Left ventricle myocardium inferior (tissue), 1 donor: ENCODE measurements at regions not wholly inside any gene's neighbourhood (a gene's known extent, or its start where the extent isn't known, plus 50 kb on each side); places are given as distances from the start of the nearest gene placed in this dataset.

ENCODE experiments used
- DNase-seq: peaks from one replicate; pipeline ENCODE4 v3.0.0-alpha.2; 2020
- H3K27ac ChIP-seq: fragments of 200-600 bp; replicated peaks from 2 replicates; pipeline ENCODE4 v1.8.0; 2021
- H3K27me3 ChIP-seq: fragments of 200-600 bp; 2 replicates; pipeline ENCODE4 v1.8.0; 2021; ENCODE audit warnings: low read depth
- H3K36me3 ChIP-seq: fragments of 200-600 bp; 2 replicates; pipeline ENCODE4 v1.8.0; 2021
- H3K4me1 ChIP-seq: fragments of 200-600 bp; 2 replicates; pipeline ENCODE4 v1.8.0; 2021
- H3K4me3 ChIP-seq: fragments of 200-600 bp; 2 replicates; pipeline ENCODE4 v1.8.0; 2021; ENCODE audit warnings: mild to moderate bottlenecking, moderate library complexity
- H3K9me3 ChIP-seq: fragments of 200-600 bp; replicated peaks from 2 replicates; pipeline ENCODE4 v1.8.0; 2021
- intact Hi-C: fragments of 100-400 bp; cut with micrococcal nuclease; formaldehyde crosslinking; loops from one replicate; pipeline ENCODE4 v1.11.0; 2022
- TF ChIP-seq, protein P1 (sequence below): fragments of 200-600 bp; IDR thresholded peaks from 2 replicates; pipeline ENCODE4 v1.8.0; 2021; ENCODE audit warnings: antibody characterized with exemption, mild to moderate bottlenecking, borderline replicate concordance
- donor health status: DM: no; HTN: yes; CAD: no; lungs with severe emphysema.

DNA sequence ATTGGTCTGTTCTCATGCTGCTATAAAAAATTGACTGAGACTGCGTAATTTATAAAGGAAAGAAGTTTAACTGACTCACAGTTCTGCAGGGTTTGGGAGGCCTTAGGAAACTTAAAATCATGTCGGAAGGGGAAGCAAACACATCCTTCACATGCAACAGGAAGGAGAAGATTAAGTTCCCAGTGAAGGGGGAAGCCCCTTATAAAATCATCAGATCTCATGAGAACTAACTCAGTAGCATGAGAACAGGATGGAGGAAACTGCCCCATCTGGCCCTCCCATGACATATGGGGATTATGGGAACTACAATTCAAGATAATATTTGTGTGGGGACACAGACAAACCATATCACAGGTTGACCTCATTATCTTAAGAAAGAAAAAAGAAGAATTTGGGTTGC, 134.5 kb downstream of the PPP1R3A start:
- intact Hi-C loops: no loop called here
- Histone ChIP-seq H3K4me1 (peaks cover 3% of the 10 kb centered on the region), H3K27ac (no peak overlapping the region), H3K9me3 (peaks cover 8% of the 10 kb centered on the region), H3K36me3 (no peaks in the 10 kb centered on the region), H3K27me3 (no peaks in the 10 kb centered on the region), H3K4me3 (no peak overlapping the region)
- DNase-seq: no peak
- TF ChIP-seq, protein P1, sequence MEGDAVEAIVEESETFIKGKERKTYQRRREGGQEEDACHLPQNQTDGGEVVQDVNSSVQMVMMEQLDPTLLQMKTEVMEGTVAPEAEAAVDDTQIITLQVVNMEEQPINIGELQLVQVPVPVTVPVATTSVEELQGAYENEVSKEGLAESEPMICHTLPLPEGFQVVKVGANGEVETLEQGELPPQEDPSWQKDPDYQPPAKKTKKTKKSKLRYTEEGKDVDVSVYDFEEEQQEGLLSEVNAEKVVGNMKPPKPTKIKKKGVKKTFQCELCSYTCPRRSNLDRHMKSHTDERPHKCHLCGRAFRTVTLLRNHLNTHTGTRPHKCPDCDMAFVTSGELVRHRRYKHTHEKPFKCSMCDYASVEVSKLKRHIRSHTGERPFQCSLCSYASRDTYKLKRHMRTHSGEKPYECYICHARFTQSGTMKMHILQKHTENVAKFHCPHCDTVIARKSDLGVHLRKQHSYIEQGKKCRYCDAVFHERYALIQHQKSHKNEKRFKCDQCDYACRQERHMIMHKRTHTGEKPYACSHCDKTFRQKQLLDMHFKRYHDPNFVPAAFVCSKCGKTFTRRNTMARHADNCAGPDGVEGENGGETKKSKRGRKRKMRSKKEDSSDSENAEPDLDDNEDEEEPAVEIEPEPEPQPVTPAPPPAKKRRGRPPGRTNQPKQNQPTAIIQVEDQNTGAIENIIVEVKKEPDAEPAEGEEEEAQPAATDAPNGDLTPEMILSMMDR: no peak

- DNase-seq: no peak
Measured at GRCh38 chr7:113783403-113783802, 135.4 kb downstream of the PPP1R3A start.

DNA sequence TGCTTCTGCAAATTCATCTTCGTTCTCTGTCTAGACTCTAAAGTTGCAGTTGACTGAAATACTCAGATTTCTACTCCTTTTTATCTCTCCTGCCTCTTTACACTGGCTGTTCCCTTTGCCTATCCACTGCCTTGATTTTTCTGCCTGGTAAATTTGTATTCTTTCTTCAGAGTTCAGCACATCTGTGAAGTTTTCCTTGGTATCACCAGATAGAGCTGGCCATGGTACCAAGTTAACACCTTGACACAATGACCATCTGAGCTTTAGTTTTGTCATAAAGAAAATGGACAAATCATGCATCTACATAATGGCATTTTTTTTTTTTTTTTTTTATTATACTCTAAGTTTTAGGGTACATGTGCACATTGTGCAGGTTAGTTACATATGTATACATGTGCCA, 143.0 kb downstream of the PPP1R3A start:
- TF ChIP-seq, protein P1: no peak
- Histone ChIP-seq H3K27me3 (no peaks in the 10 kb centered on the region), H3K36me3 (no peaks in the 10 kb centered on the region), H3K4me1 (peaks cover 15% of the 10 kb centered on the region), H3K9me3 (no peaks in the 10 kb centered on the region), H3K4me3 (no peak overlapping the region), H3K27ac (no peak overlapping the region)
- intact Hi-C loops: no loop called here
- no peak for DNase-seq

More at GRCh38 chr7:113783403-113783802, 135.4 kb downstream of the PPP1R3A start:
- Histone ChIP-seq H3K9me3 (peaks cover 8% of the 10 kb centered on the region), H3K4me3 (no peak overlapping the region), H3K27ac (no peak overlapping the region), H3K27me3 (no peaks in the 10 kb centered on the region), H3K36me3 (no peaks in the 10 kb centered on the region), H3K4me1 (no peaks in the 10 kb centered on the region)
- intact Hi-C loops: no loop called here
- TF ChIP-seq, protein P1: no peak

DNA sequence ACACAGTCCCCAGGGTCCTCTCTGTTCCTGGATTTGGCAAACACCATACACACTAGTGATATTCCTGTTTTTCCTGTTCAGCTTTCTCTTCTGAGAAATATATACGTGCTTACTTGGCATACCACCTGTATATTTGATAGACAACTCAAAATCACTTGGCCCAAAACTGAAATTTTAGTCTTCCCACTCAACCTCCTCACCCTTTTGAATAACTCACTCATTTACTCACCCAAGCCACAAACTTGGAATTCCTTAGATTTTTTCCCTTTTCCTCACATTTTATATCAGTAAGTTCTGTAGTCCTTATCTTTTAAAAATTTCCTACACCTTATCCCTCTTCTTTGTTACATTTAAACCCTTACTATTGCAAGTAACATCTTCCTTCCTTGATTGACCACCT, 143.4 kb downstream of the PPP1R3A start:
- H3K27me3 ChIP-seq: no peaks in the 10 kb centered on the region
- H3K4me1 ChIP-seq: peaks cover 15% of the 10 kb centered on the region
- no peaks in the 10 kb centered on the region for H3K36me3 ChIP-seq
- intact Hi-C loops: no loop called here
- H3K27ac ChIP-seq: no peak overlapping the region
- TF ChIP-seq, protein P1: no peak
- no peaks in the 10 kb centered on the region for H3K9me3 ChIP-seq
- no peak for DNase-seq
- no peak overlapping the region for H3K4me3 ChIP-seq

DNA sequence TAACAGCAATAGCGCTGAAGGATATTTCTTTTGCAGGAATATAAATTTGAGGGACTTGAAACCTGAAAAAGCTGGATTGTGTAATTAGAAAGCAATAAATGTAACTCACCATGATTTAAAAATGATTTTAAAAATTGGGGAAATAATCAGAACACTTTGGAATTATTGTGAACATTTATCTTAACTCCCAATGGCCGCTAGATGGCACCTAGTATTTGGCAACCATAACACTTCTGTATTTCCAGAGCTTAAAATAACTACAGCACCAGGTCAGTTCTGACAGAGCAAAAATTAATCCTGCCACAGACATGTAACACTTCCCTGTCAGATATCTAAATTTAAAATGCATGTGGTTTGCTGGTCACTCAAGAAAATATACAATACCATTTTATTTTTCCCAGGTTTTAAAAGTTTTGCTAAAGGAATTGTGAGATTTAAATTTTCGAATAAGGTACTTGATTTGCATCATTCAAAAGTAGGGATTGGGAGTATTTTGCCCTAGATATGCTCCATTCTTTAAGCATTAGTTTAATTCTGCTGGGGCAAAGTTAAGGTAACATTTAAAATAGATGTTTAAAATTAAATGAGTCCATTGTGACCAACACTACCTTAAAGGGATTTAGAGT, 144.5 kb downstream of the PPP1R3A start:
- Histone ChIP-seq H3K4me3 (no peak overlapping the region), H3K27me3 (no peaks in the 10 kb centered on the region), H3K36me3 (no peaks in the 10 kb centered on the region), H3K9me3 (no peaks in the 10 kb centered on the region), H3K4me1 (peaks cover 15% of the 10 kb centered on the region), H3K27ac (peak overlapping the region; percentile 33)
- no peak for DNase-seq
- intact Hi-C loops: no loop called here
- TF ChIP-seq, protein P1: peak; percentile 60
